H1 (cell line): ENCODE measurements at regions not wholly inside any gene's neighbourhood (a gene's known extent, or its start where the extent isn't known, plus 50 kb on each side); places are given as distances from the start of the nearest gene placed in this dataset.

Source experiments
- NANOG ChIP-seq: IDR thresholded peaks from 2 replicates; pipeline ENCODE4 v1.6.1; 2011; ENCODE audit warnings: low read length, low read depth, mild to moderate bottlenecking, inconsistent platforms; ENCODE audit not compliant: insufficient read depth, poor library complexity, severe bottlenecking

DNA sequence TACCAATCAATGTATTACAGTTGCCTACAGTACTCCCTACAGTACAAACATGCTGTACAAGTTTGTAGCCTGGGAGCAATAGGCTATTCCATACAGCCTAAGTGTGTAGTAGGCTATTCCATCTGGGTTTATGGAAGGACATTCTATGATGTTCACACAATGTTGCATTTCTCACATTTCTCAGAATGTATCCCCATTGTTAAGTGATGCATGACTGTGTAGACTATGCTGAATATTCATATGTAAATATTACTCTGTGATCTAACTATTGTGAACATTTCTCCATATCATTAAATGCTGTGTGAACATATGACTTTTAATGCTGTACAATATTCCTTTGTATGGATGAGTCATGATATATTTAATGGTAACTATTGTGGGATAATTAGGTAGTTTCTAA lies 139.2 kb upstream of the ADAMTS9 start (continued):
- no peak for TF ChIP-seq NANOG
